ENCODE measurements at regions not wholly inside any gene's neighbourhood (a gene's known extent, or its start where the extent isn't known, plus 50 kb on each side); places are given as distances from the start of the nearest gene placed in this dataset.
"Not testable (repeated sequence)": the region's sequence is repeated elsewhere in the genome, so short reads cannot be mapped to it uniquely, and the experiment has no call there.

GRCh38 chr1:29591601-29592260 is 355.4 kb downstream of the PTPRU start:
- TF ChIP-seq, protein P1, sequence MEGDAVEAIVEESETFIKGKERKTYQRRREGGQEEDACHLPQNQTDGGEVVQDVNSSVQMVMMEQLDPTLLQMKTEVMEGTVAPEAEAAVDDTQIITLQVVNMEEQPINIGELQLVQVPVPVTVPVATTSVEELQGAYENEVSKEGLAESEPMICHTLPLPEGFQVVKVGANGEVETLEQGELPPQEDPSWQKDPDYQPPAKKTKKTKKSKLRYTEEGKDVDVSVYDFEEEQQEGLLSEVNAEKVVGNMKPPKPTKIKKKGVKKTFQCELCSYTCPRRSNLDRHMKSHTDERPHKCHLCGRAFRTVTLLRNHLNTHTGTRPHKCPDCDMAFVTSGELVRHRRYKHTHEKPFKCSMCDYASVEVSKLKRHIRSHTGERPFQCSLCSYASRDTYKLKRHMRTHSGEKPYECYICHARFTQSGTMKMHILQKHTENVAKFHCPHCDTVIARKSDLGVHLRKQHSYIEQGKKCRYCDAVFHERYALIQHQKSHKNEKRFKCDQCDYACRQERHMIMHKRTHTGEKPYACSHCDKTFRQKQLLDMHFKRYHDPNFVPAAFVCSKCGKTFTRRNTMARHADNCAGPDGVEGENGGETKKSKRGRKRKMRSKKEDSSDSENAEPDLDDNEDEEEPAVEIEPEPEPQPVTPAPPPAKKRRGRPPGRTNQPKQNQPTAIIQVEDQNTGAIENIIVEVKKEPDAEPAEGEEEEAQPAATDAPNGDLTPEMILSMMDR (IDR thresholded peaks at IDR 0.05) = no peak

GRCh38 chr1:29590583-29591565 is 354.6 kb downstream of the PTPRU start:
- H3K36me3 Mint-ChIP-seq (ENCODE audit: low read depth) = no peaks in the 10 kb centered on the region
- H3K27me3 Mint-ChIP-seq (ENCODE audit: insufficient read depth) = peaks cover 5% of the 10 kb centered on the region
- TF ChIP-seq, protein P1 (IDR thresholded peaks at IDR 0.05) = no peak
- no peak overlapping the region for H3K27ac Mint-ChIP-seq
- no peaks in the 10 kb centered on the region for H3K4me1 Mint-ChIP-seq (ENCODE audit: low read depth)
- DNase-seq = no peak
- peaks cover 45% of the 10 kb centered on the region for H3K9me3 Mint-ChIP-seq
- no peak overlapping the region for H3K4me3 Mint-ChIP-seq

More at GRCh38 chr1:29591601-29592260, 355.4 kb downstream of the PTPRU start:
- Mint-ChIP-seq H3K27ac (no peak overlapping the region), H3K9me3 (peaks cover 46% of the 10 kb centered on the region), H3K4me1 (ENCODE audit: low read depth) (no peaks in the 10 kb centered on the region), H3K27me3 (ENCODE audit: insufficient read depth) (peaks cover 7% of the 10 kb centered on the region), H3K4me3 (no peak overlapping the region), H3K36me3 (ENCODE audit: low read depth) (no peaks in the 10 kb centered on the region)
- DNase-seq = no peak

DNA sequence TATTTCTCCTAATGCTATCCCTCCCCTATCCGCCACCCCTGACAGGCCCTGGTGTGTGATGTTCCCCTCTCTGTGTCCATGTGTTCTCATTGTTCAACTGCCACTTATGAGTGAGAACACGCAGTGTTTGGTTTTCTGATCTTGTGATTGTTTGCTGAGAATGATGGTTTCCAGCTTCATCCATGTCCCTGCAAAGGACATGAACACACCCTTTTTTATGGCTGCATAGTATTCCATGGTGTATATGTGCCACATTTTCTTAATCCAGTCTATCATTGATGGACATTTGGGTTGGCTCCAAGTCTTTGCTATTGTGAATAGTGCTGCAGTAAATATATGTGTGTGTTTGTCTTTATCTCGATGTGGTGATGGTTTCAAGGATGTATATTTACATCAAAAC is 353.4 kb downstream of the PTPRU start:
- H3K36me3 Mint-ChIP-seq (ENCODE audit: low read depth); DNase-seq; H3K4me1 Mint-ChIP-seq (ENCODE audit: low read depth); H3K4me3 Mint-ChIP-seq; H3K27me3 Mint-ChIP-seq (ENCODE audit: insufficient read depth); H3K27ac Mint-ChIP-seq: not testable (repeated sequence)
- H3K9me3 Mint-ChIP-seq = peaks cover 43% of the 10 kb centered on the region

GRCh38 chr1:29586991-29587745 is 350.8 kb downstream of the PTPRU start:
- no peaks in the 10 kb centered on the region for H3K36me3 Mint-ChIP-seq (ENCODE audit: low read depth)
- H3K4me3 Mint-ChIP-seq = no peak overlapping the region
- peaks cover 37% of the 10 kb centered on the region for H3K9me3 Mint-ChIP-seq
- DNase-seq = no peak
- no peaks in the 10 kb centered on the region; the same call in 1 of the 2 replicates for H3K27me3 Mint-ChIP-seq (ENCODE audit: insufficient read depth)
- H3K27ac Mint-ChIP-seq = no peak overlapping the region
- H3K4me1 Mint-ChIP-seq (ENCODE audit: low read depth) = no peaks in the 10 kb centered on the region
- TF ChIP-seq, protein P1 (IDR thresholded peaks at IDR 0.05) = no peak

DNA sequence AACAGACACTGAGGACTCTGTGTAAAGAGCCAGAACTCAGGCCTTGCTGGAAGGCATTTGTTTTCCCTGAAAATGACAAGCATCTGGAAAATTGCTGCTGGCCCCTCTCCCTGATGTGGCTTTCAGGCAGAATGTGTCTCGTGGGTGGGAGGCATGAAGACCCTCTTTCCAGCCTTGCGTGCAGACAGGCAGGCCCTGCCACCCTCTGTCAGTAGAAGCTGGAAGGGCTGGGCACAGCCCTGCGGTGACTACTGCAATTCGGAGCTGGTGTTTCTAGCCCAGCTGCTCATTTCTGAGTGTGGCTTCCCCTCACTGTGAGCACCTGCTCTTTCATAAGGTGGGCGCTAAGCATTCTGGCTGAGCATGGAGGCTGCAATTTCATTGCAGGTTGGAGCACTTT is 349.9 kb downstream of the PTPRU start:
- Mint-ChIP-seq H3K4me1 (ENCODE audit: low read depth) (no peaks in the 10 kb centered on the region), H3K36me3 (ENCODE audit: low read depth) (no peaks in the 10 kb centered on the region), H3K9me3 (peaks cover 40% of the 10 kb centered on the region), H3K27ac (no peak overlapping the region), H3K27me3 (ENCODE audit: insufficient read depth) (no peaks in the 10 kb centered on the region; the same call in none of the 2 replicates), H3K4me3 (no peak overlapping the region)
- TF ChIP-seq, protein P1 (IDR thresholded peaks at IDR 0.05) = no peak
- DNase-seq = no peak

Measured in HFFc6 (cell line).